A549 (cell line): ENCODE measurements at regions not wholly inside any gene's neighbourhood (a gene's known extent, or its start where the extent isn't known, plus 50 kb on each side); places are given as distances from the start of the nearest gene placed in this dataset.

Experiments used
- BHLHE40 ChIP-seq: IDR thresholded peaks from 2 replicates; pipeline ENCODE4 v1.6.1; 2012; ENCODE audit warnings: low read depth, low read length, inconsistent platforms
- JUNB ChIP-seq: fragments of >200 bp; sonication (Bioruptor Twin); formaldehyde crosslinking; IDR thresholded peaks from 2 replicates; pipeline ENCODE4 v1.6.1; 2016
- MAFK ChIP-seq: fragments of 450-650 bp; IDR thresholded peaks from 2 replicates; pipeline ENCODE4 v1.6.1; 2014; ENCODE audit not compliant: partially characterized antibody

DNA sequence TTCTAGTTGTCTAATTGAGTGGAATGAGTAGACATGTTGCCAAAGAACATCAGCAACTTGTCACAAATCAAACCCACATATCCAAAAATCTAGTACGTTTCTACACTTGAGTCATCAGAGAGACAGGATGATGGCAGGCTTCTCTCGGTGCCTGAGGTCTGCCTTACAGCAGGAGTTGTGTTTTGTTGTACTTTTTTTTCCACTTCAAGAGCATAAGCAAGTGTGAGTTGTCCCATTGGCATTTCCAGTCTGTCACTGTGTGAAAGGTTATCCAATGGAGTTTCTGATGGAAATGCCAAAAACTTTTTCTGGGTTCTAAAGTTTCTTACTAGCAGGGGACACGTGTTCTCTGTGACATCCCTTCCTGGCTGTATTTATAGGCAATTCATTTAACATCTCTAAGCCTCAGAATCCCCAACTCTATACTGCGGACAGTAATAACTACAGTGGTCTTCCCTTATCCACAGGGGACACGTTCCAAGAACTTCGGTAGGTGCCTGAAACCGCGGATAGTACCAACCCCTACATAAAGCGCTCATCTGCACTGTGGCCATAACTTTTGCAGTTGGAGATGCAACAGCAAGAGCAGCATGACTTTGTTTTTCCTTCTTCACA is 246.5 kb downstream of the SYK start:
- TF ChIP-seq JUNB (no peak), BHLHE40 (no peak), MAFK (no peak)
